ENCODE measurements at regions not wholly inside any gene's neighbourhood (a gene's known extent, or its start where the extent isn't known, plus 50 kb on each side); places are given as distances from the start of the nearest gene placed in this dataset.
"Not testable (repeated sequence)": the region's sequence is repeated elsewhere in the genome, so short reads cannot be mapped to it uniquely, and the experiment has no call there.

GRCh38 chr6:16950302-16950701 is 151.5 kb upstream of the STMND1 start:
- H3K27ac Mint-ChIP-seq (ENCODE audit: low read depth): no peak overlapping the region
- H3K9me3 Mint-ChIP-seq: no peaks in the 10 kb centered on the region
- H3K4me1 Mint-ChIP-seq: peaks cover 8% of the 10 kb centered on the region
- peaks cover 41% of the 10 kb centered on the region for H3K27me3 Mint-ChIP-seq
- ATAC-seq (replicated peaks; ENCODE audit: extremely low read depth, poor library complexity, severe bottlenecking): no peak
- no peak overlapping the region for H3K4me3 Mint-ChIP-seq
- H3K36me3 Mint-ChIP-seq (ENCODE audit: insufficient read depth): peaks cover 2% of the 10 kb centered on the region
- DNase-seq (ENCODE audit: low spot score in 2 of 2): no peak

DNA sequence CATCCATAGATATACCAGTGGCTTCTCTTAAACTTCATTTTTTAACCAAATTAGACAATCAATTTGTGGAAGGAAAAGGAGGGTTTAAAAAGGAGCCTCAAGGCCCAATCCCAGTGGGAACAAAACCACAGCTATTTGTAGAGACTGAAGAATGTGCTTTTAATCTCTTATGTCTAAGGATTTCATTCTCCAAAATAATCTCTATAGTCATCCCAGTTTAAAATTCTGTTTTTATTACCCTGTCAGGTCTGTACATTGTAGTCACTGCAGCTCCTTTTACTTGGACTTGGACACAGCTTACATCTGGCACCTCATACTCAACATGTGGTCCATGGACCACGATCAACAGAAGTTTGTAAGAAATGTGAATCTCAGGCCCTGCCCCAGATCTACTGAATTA is 152.1 kb upstream of the STMND1 start:
- H3K27me3 Mint-ChIP-seq: peaks cover 41% of the 10 kb centered on the region
- H3K4me1 Mint-ChIP-seq: peaks cover 8% of the 10 kb centered on the region
- no peak overlapping the region for H3K27ac Mint-ChIP-seq (ENCODE audit: low read depth)
- ATAC-seq (replicated peaks; ENCODE audit: extremely low read depth, poor library complexity, severe bottlenecking): no peak
- DNase-seq (ENCODE audit: low spot score in 2 of 2): no peak
- H3K9me3 Mint-ChIP-seq: no peaks in the 10 kb centered on the region
- no peak overlapping the region for H3K4me3 Mint-ChIP-seq
- peaks cover 2% of the 10 kb centered on the region for H3K36me3 Mint-ChIP-seq (ENCODE audit: insufficient read depth)

DNA sequence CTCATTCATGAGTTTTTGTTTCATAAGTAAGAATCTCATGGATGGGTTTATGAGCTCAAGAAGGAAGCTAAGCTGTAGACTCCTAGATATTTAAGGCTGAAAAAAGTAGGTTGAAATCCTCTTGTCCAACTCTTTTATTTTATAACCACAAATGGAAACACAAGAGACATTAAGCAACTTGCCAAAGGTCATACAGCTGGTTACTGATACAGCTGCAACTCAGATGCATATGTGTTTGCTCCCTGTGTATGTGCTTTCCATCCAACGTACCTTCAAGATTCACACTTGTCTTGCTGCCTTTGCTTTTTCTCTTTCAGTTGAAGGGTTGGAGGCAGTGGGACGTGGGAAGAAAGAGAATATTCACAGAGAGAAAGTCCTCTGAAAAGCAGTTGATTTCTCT is 153.5 kb upstream of the STMND1 start:
- ATAC-seq (replicated peaks; ENCODE audit: extremely low read depth, poor library complexity, severe bottlenecking): no peak
- peaks cover 40% of the 10 kb centered on the region for H3K27me3 Mint-ChIP-seq
- H3K36me3 Mint-ChIP-seq (ENCODE audit: insufficient read depth): peaks cover 4% of the 10 kb centered on the region
- H3K27ac Mint-ChIP-seq (ENCODE audit: low read depth): no peak overlapping the region
- no peak overlapping the region for H3K4me3 Mint-ChIP-seq
- peaks cover 8% of the 10 kb centered on the region for H3K4me1 Mint-ChIP-seq
- DNase-seq (ENCODE audit: low spot score in 2 of 2): no peak
- no peaks in the 10 kb centered on the region for H3K9me3 Mint-ChIP-seq

- no peaks in the 10 kb centered on the region for H3K9me3 Mint-ChIP-seq
- H3K27me3 Mint-ChIP-seq: peaks cover 31% of the 10 kb centered on the region
- DNase-seq (ENCODE audit: low spot score in 2 of 2) (no peak), ATAC-seq (replicated peaks; ENCODE audit: extremely low read depth, poor library complexity, severe bottlenecking) (no peak)
- peak overlapping the region; percentile 44 for H3K27ac Mint-ChIP-seq (ENCODE audit: low read depth)
- H3K36me3 Mint-ChIP-seq (ENCODE audit: insufficient read depth): peaks cover 4% of the 10 kb centered on the region
- H3K4me3 Mint-ChIP-seq: no peak overlapping the region
- peaks cover 8% of the 10 kb centered on the region for H3K4me1 Mint-ChIP-seq
Measured at GRCh38 chr6:16947375-16948015, 154.4 kb upstream of the STMND1 start.

DNA sequence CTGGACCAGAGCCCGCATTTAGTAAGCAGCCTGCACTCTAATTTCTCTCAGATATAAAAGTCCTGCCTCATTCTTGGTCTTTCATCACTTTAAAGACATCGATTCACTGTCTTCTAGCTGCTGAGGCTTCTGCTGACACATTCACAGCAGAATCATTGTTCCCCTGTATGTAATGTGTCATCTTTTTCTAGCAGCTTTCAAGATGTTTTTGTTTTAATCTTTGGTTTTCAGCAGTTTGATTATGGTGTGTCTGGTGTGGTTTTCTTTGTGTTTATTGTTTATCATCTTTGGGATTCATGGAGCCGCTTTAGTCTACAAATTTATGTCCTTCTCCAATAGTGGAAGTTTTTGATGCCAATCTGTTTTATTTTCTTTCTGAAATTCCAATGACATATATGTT is 157.3 kb upstream of the STMND1 start:
- H3K27me3 Mint-ChIP-seq: peaks cover 48% of the 10 kb centered on the region
- H3K36me3 Mint-ChIP-seq (ENCODE audit: insufficient read depth): peaks cover 2% of the 10 kb centered on the region
- no peak overlapping the region for H3K4me3 Mint-ChIP-seq
- H3K4me1 Mint-ChIP-seq: peaks cover 8% of the 10 kb centered on the region
- DNase-seq (ENCODE audit: low spot score in 2 of 2) (no peak), ATAC-seq (replicated peaks; ENCODE audit: extremely low read depth, poor library complexity, severe bottlenecking) (no peak)
- no peaks in the 10 kb centered on the region for H3K9me3 Mint-ChIP-seq
- H3K27ac Mint-ChIP-seq (ENCODE audit: low read depth): no peak overlapping the region

- Mint-ChIP-seq H3K36me3 (ENCODE audit: insufficient read depth) (peaks cover 2% of the 10 kb centered on the region), H3K4me1 (no peaks in the 10 kb centered on the region), H3K27me3 (peaks cover 54% of the 10 kb centered on the region), H3K9me3 (no peaks in the 10 kb centered on the region), H3K27ac (ENCODE audit: low read depth) (no peak overlapping the region), H3K4me3 (no peak overlapping the region)
- ATAC-seq (replicated peaks; ENCODE audit: extremely low read depth, poor library complexity, severe bottlenecking): no peak
- DNase-seq (ENCODE audit: low spot score in 2 of 2): no peak
Measured at GRCh38 chr6:16939839-16940238, 162.0 kb upstream of the STMND1 start.

DNA sequence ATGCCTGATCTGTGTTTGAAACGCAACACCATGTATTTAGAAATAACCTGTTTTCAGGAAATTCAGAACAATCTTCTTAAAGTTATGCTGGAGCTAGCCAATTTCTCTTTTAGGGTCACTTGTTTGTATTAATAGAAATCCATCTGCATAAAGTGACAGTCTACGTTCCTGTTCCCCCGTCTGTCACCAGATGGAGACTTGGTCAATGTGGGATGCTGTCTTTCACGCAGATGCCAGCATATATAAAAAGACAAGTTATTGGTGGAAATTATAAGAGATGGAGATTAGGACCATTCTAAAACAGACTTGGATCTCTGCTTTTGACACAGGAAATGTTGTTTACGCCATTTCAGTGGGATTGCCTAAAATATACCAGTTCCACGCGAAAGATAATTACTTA is 162.5 kb upstream of the STMND1 start:
- Mint-ChIP-seq H3K27me3 (peaks cover 58% of the 10 kb centered on the region), H3K27ac (ENCODE audit: low read depth) (no peak overlapping the region), H3K9me3 (no peaks in the 10 kb centered on the region), H3K36me3 (ENCODE audit: insufficient read depth) (peaks cover 2% of the 10 kb centered on the region), H3K4me1 (no peaks in the 10 kb centered on the region), H3K4me3 (no peak overlapping the region)
- no peak for ATAC-seq (replicated peaks; ENCODE audit: extremely low read depth, poor library complexity, severe bottlenecking)
- DNase-seq (ENCODE audit: low spot score in 2 of 2): no peak

DNA sequence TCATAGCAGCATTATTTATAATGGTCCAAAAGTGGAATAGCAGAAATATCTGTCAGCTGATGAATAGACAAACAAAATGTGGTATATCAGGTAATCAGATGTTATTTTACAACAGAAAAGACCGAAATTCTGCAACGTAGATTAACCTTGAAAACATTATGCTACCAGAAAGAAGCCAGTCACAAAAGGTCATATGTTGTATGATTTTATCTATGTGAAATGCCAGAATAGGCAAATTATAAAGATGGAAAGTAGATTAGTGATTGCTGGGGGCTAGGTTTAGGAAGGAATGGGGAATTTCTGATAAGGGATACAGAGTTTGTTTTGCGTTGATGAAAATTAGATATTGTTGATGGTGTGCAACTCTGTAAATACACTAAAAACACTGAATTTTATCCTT is 165.0 kb upstream of the STMND1 start:
- H3K4me3 Mint-ChIP-seq: no peak overlapping the region
- H3K27ac Mint-ChIP-seq (ENCODE audit: low read depth): no peak overlapping the region
- peaks cover 73% of the 10 kb centered on the region for H3K27me3 Mint-ChIP-seq
- ATAC-seq (replicated peaks; ENCODE audit: extremely low read depth, poor library complexity, severe bottlenecking) (no peak), DNase-seq (ENCODE audit: low spot score in 2 of 2) (no peak)
- H3K4me1 Mint-ChIP-seq: no peaks in the 10 kb centered on the region
- no peaks in the 10 kb centered on the region for H3K9me3 Mint-ChIP-seq
- H3K36me3 Mint-ChIP-seq (ENCODE audit: insufficient read depth): no peaks in the 10 kb centered on the region

GRCh38 chr6:16933961-16934360 is 167.9 kb upstream of the STMND1 start:
- Mint-ChIP-seq H3K9me3 (no peaks in the 10 kb centered on the region), H3K4me3 (no peak overlapping the region), H3K27me3 (peaks cover 69% of the 10 kb centered on the region), H3K4me1 (no peaks in the 10 kb centered on the region), H3K27ac (ENCODE audit: low read depth) (no peak overlapping the region), H3K36me3 (ENCODE audit: insufficient read depth) (no peaks in the 10 kb centered on the region)
- DNase-seq (ENCODE audit: low spot score in 2 of 2) (no peak), ATAC-seq (replicated peaks; ENCODE audit: extremely low read depth, poor library complexity, severe bottlenecking) (no peak)

GRCh38 chr6:16933532-16933931 is 168.3 kb upstream of the STMND1 start:
- ATAC-seq (replicated peaks; ENCODE audit: extremely low read depth, poor library complexity, severe bottlenecking): no peak
- Mint-ChIP-seq H3K4me3 (no peak overlapping the region), H3K36me3 (ENCODE audit: insufficient read depth) (no peaks in the 10 kb centered on the region)

DNA sequence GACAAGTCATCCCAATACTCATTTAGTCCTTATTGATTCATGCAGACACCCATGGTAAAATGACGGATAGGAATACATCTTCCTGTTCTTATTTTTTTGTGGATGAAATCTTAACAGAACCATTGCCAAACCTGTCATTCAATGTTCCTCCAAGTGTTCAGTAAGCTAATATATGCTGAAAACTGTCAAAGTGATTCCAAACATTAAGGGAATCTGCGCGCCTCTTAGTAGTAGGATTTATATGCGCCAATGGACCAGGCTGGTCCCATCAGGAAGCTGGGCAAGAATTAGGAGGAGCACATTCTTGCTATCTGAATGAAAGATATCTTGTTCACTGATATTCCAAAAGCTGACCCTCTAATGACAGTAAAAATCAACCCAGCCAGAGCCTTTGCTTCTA is 168.9 kb upstream of the STMND1 start:
- peaks cover 69% of the 10 kb centered on the region for H3K27me3 Mint-ChIP-seq

More at GRCh38 chr6:16933532-16933931, 168.3 kb upstream of the STMND1 start:
- Mint-ChIP-seq H3K27ac (ENCODE audit: low read depth) (no peak overlapping the region), H3K9me3 (no peaks in the 10 kb centered on the region), H3K27me3 (peaks cover 66% of the 10 kb centered on the region), H3K4me1 (no peaks in the 10 kb centered on the region)
- no peak for DNase-seq (ENCODE audit: low spot score in 2 of 2)

GRCh38 chr6:16931079-16931478 is 169.8 kb upstream of the ATXN1 start:
- not testable (repeated sequence) for ATAC-seq (replicated peaks; ENCODE audit: extremely low read depth, poor library complexity, severe bottlenecking); H3K4me1 Mint-ChIP-seq; H3K36me3 Mint-ChIP-seq (ENCODE audit: insufficient read depth); H3K4me3 Mint-ChIP-seq; H3K9me3 Mint-ChIP-seq; DNase-seq (ENCODE audit: low spot score in 2 of 2); H3K27ac Mint-ChIP-seq (ENCODE audit: low read depth)
- H3K27me3 Mint-ChIP-seq: peaks cover 70% of the 10 kb centered on the region

More for the DNA sequence above, 168.9 kb upstream of the STMND1 start:
- Mint-ChIP-seq H3K9me3 (no peaks in the 10 kb centered on the region), H3K4me1 (no peaks in the 10 kb centered on the region), H3K36me3 (ENCODE audit: insufficient read depth) (no peaks in the 10 kb centered on the region), H3K4me3 (no peak overlapping the region), H3K27ac (ENCODE audit: low read depth) (no peak overlapping the region)
- DNase-seq (ENCODE audit: low spot score in 2 of 2) (no peak), ATAC-seq (replicated peaks; ENCODE audit: extremely low read depth, poor library complexity, severe bottlenecking) (no peak)

DNA sequence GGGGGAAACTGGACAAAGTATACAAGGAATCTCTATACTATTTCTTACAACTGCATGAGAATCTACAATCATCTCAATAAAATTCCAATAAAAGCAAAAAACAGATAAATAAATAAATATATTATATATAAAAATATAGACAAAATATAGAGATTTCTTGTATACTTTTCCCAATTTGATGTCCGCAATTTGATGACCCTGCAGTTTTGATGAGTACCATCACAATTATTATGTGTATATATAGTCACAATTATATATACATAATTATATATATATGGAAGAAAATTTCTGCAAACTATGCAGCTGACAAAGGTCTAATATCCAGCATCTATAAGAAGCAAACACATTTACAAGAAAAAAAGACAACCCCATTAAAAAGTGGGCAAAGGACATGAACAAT is 169.2 kb upstream of the ATXN1 start:
- Mint-ChIP-seq H3K27ac (ENCODE audit: low read depth) (no peak overlapping the region), H3K36me3 (ENCODE audit: insufficient read depth) (peaks cover 1% of the 10 kb centered on the region), H3K27me3 (peaks cover 70% of the 10 kb centered on the region), H3K4me3 (no peak overlapping the region), H3K9me3 (no peaks in the 10 kb centered on the region), H3K4me1 (no peaks in the 10 kb centered on the region)
- DNase-seq (ENCODE audit: low spot score in 2 of 2) (no peak), ATAC-seq (replicated peaks; ENCODE audit: extremely low read depth, poor library complexity, severe bottlenecking) (no peak)

Data from central memory CD8-positive, alpha-beta T cell (primary cell).